HTR-8/SVneo (cell line): ENCODE measurements at regions not wholly inside any gene's neighbourhood (a gene's known extent, or its start where the extent isn't known, plus 50 kb on each side); places are given as distances from the start of the nearest gene placed in this dataset.

Experiments used
- DNase-seq: peaks from one replicate; pipeline ENCODE4 v3.0.0; 2011; ENCODE audit warnings: low spot score, mixed read lengths; ENCODE audit not compliant: insufficient read length
- FAIRE-seq: peaks from 2 replicates; lab custom pipeline; 2011; peaks lifted over from hg19 to GRCh38; lab: Jason Lieb, UNC

DNA sequence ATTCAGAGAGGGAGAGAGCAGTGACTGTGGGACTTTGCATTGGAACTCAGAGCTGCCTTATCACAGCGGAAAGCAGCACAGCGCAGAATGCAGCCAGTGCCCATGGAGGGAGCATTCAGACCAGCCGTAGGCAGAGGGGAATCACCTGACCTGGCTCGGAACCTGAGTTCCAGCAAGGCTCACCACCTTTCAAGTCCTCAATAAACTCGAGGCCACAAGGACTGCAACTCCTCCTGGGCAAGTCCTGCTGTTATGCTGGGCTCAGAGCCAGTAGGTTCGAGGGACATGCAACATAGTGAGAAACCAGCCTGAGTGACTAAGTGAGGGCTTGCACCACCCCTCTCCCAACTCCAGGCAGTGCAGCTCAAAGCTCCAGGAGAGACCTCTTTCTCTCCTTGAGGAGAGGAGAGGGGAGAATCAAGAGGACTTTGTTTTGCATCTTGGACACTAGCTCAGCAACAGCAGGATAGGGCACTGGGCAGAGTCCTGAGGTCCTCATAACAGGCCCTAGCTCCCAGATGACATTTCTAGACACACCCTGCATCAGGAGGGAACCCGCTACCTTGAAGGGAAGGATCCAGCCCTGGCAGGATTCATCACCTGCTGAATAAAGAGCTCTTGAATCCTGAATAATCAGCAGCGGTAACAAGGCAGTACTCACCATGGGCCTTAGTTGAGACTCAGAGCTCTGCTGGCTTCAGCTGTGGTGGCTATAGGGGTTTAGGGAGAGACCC, 136.8 kb upstream of the OTOS start:
- DNase-seq (no peak), FAIRE-seq (no peak)

DNA sequence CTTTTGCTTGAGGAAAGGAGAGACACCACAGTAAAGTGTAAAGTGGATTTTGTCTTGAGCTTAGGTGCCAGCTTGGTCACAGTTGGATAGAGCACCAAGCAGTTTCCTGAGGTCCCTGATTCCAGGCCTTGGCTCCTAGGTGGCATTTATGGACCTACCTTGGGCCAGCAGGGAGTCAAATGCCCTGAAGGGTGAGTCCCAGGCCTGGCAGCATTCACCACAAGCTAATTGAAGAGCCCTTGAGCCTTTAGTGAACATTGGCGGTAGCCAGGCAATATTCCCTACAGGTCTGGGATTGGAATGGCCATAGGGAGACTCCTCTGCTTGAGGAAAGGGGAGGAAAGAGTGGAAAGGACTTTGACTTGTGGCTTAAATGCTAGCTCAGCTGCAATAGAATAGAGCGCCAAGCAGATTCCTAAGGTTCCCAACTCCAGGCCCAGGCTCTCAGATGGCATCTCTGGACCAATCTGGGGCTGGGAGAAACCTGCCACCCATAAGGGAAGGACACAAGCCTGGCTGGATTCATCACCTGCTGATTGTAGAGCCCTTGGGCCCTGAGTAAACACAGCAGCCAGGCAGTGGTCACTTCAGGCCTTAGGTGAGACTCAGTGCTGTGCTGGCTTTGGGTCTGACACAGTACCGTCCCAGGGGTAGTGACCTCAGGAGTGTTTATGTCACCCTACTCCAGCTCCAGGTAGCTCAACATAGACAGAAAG, 137.5 kb upstream of the OTOS start:
- FAIRE-seq (no peak), DNase-seq (no peak)

DNA sequence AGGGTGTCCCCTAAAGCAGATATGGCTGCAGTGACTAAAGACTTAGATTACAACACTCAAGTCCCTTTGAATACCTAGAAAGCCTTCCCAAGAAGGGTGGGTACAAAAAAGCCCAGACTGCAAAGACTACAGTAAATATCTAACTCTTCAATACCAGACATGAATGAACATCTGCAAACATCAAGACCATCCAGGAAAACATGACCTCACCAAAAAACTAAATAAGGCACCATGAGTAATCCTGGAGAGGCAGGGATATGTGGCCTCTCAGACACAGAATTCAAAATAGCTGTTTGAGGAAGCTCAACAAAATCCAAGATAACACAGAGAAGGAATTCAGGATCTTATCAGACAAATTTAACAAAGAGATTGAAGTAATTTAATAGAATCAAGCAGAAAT, 138.2 kb upstream of the OTOS start:
- FAIRE-seq (no peak), DNase-seq (no peak)

DNA sequence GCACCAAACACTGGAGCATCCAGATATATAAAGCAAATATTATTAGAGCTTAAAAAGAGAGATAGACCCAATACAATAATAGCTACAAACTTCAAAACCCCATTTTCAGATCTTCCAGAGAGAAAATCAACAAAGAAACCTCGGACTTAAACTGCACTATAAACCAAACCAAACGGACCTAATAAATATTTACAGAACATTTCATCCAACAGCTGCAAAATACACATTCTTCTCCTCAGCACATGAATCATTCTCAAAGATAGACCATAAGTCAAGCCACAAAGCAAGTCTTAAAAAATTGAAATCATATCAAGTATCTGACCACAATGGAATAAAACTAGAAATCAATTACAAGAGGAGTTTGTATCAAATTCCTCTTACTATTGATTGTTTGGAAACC, 140.2 kb upstream of the OTOS start:
- no peak for FAIRE-seq
- DNase-seq: no peak

DNA sequence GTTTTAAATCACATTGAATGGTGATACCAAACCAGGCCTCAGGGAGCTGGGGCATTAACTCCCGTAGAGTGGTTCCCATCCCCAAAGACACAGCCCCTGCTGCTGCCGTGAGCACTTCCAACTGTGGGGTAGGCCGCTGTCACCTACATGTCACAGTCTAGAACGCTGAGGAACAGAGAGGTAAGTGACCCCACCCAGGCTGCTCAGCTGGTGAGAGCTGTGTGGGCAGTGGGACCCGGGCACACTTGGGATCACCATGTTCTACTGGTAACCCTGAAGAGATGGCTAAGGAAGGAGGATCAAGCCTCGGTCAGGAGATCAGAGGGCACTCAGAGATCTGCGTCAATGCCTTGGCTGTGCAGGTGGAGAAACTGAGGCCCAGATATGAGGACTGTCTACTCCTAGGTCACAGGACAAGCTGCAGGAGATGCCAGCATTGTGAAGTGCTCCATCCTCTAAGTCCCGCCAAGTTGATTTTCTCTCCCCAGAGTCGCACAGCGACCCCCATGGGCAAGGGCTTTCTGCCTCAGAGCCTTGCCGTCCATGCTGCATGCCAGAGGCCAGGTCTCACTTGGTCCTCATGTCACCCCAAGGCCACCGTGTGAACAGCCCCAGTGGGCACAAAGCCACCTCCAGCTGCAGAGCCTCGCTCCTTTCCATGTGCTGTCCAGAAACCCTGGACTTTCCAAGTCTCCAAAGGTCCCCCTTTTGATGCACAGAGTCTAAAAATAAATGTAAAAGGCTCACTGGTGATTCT, 144.2 kb upstream of the OTOS start:
- FAIRE-seq: no peak

DNA sequence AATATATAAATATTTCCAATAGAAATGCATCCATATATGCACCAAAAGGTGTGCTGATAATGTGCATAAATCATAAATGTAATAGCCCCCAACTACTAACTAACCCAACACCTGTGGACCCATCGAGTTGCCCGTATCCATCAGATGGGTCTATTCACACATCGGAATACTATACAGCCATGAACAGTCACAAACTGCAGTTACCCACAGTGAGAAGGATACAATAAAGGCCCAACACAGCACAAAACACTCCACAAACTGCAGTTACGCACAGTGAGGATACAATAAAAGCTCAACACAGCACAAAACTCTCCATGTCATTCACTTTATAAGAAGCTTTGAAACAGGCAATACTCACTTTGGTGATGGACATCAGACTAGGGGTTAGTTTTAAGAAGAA, 145.3 kb upstream of the OTOS start:
- DNase-seq (no peak), FAIRE-seq (no peak)

More for the DNA sequence above, 144.2 kb upstream of the OTOS start:
- no peak for DNase-seq

DNA sequence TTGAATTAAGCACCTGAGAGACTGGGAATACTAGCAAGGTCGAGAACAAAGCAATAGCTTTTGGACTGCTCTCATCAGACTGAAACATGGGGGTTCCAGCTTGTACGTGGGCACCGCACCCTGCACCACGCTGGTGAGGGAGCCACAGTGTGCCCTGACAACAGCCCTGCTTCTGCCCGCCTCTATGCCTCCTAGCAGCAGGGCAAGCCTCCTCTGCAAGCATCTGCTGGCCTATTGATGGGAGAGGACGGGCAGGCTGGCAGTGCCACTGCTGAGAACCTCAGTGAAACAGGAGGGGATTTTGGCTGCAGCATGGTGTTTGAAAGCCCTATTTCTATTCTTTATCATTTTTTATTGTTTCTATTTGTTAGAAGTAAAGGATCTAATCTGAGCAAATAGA, 146.1 kb upstream of the OTOS start:
- FAIRE-seq (no peak), DNase-seq (no peak)

DNA sequence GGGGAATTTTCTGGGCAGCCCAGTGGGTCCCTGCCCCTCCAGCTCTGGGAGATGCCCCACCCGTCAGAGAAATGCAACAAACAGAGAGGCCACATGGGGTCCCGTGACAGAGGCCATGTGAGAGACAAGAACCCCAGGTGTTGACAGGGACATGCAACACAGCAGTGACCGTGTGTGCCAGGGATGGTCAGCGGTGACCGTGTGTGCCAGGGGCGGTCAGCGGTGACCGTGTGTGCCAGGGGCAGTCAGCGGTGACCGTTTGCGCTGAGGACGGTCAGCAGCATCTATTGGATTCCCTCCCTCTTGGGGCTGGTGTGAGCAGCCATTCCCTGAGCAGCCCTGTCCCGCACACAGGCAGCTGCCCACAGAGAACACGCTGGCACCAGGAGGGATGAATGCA, 146.6 kb upstream of the OTOS start:
- DNase-seq (no peak), FAIRE-seq (no peak)

DNA sequence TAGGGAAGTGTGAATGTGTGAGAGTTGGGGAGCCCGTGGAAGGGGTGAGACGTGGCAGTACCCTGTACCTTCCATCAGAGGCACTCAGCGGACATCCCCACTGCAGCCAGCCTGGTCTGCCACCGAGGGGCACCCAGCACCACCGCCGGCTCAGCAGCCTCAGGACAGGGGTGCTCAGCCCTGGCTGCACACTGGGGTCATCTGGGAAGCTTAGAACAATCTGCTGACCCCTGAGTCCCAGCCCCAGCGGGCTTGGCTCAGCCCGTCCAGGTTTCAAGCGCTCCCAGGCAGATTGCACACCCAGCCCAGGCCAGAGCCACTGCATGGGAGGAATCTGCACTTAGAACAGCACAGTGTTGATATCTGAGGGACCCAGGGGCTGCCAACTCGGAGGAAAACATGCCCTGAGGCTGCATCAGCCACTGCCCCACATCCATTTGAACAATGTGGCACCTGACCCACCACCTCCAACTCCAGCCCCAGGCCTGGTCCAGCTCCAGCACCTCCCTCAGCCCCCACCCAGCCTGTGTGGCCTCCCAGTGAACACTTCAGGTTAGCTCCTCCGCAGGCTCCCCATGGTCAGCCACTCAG, 147.1 kb upstream of the OTOS start:
- DNase-seq (no peak), FAIRE-seq (no peak)

DNA sequence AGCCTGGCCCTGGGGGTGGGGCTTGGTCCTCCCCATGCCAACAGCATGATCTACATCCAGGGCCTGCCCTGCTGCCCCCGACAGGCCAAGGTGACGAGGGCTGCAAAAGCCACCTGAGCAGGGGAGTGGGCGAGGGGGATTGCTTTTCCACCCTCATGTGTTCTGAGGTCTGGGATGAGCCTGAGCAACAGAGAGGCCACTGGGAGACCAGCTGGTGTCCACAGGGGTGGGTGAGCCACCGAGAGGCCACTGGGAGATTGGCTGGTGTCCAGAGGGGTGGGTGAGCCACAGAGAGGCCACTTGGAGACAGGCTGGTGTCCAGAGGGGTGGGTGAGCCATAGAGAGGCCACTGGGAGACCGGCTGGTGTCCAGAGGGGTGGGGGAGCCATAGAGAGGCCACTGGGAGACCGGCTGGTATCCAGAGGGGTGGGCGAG, 147.4 kb upstream of the GPC1 start:
- FAIRE-seq: no peak
- no peak for DNase-seq

DNA sequence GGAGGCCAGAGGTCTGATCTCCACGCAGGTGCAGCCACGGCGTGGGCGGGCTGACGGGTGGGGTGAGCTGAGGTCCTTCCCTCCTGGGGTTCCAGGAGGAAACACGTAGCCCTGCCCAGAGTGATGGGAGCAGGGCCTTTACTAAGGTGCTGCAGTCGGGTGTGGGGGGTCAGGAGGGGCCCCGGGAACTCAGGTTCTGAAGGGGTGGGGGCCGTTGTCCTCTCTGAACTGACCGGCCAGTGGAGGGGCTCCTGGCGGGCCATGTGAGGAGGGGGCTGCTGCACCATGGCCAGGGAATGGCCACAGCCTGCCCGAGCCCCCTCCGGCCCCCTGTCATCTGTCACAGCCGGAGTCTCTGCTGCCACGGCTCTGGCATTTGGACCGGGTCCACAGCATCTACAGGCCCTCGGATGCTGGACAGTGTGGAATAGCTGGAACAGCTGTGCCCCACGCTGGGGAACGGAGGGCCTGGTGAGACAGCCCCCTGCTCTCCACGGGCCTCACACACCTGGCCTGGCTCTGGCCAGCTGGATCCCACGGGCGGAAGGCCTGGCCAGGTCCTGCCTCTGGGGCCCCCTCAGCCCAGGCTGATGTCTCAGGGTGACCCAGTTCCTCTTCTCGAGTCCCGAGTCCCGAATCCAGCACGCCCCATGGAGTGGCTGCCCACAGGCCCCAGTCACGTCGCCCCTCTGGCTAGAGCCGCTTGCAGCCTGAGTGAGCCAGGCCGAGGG, 145.6 kb upstream of the GPC1 start:
- no peak for FAIRE-seq
- DNase-seq: no peak

DNA sequence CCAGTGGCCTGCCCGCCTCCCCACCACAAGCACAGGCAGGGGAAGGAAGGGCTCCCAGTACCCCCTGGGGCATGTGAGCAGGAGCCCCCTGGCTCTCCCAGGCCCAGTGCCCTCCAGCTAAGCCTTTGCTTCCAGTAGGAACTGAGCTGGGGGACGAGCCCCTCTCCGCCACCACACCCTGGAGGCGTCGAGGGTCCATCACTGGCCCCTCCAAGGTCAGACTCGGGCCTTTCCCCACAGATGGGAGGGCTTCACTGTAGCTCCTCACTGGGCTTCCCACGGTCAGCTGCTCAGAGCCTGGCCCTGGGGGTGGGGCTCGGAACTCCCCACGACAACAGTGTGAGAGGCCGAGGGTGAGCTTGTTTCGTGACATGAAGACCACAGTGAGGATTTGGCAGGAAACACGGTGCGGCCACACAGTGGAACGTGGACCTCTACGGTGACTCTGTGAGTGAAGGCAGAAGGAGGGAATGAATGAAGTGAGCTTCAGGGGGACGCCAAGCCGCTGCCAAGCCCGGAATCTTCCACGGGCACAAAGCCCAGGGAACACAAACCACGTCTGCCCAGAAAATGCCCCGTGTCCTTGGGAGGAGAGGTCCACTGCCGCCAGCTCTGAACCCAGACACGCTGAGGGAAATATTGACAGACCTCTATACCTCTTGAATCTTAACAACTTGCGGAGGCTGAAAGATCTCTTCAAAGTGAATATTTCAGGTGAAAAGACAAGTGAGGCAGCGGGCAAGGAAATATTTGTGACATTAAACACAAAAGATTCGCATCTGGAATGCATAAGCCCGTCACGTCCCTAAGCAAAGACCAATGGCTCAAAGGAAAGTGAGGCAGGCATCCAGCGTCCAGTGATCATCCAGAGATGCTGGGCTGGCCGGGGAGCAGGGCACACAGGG, 144.8 kb upstream of the GPC1 start:
- no peak for DNase-seq
- no peak for FAIRE-seq

DNA sequence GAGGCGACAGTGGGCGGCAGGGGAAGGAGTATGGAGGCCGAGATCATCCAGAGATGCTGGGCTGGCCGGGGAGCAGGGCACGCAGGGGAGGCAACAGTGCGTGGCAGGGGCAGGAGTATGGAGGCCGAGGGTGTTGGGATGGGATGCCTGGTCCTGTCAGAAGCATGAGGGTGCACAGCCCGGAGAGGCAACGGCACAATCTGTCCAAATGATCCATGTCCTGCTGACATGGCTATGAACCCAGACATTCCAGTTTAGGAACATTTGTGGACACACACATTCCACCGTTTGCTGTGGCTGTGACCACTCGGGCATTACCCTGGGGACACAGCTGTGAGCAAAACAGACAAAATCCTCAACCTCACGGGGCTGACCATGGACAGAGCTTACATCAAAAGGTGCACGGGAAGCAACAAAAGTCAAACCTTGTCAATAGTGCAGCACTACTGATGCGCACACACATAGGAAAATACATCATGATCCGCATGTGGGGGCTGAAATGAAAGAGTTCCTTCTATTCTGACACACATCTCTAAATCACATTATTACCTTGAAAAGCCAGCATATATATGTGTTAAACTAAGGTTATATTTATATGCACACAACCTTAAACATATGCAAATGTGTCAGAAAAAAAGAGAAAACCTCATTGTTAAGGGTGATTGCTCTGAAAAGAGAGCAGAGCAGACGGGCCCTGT, 144.0 kb upstream of the GPC1 start:
- FAIRE-seq (peak; percentile 69), DNase-seq (no peak)

DNA sequence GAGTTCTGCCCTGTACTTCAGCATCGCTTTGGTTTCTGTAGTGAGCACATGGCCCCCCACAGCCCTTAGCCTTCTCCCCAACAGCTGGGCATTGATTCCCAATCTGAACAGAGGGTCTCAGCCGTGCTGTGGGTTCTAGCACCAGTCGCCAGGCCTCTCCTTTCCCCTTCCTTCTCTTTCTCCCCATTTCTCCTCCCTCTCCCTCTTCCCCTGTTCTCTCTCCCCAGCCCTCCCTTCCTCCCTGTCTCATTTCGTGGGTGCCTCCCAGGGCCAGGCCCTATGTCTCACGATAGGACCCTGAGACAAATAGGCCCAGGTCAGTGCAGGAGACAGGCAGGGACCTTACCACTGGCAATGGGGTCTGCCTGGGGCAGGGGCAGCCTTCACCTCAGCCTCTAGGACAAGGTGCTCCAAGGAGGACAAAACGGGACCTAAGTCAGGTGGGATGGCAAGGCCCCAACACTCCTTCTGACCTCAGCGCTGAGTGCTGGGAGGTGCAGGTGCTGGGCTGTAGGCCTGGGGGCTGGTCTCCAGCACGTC, 143.4 kb upstream of the GPC1 start:
- FAIRE-seq: no peak
- DNase-seq: no peak

DNA sequence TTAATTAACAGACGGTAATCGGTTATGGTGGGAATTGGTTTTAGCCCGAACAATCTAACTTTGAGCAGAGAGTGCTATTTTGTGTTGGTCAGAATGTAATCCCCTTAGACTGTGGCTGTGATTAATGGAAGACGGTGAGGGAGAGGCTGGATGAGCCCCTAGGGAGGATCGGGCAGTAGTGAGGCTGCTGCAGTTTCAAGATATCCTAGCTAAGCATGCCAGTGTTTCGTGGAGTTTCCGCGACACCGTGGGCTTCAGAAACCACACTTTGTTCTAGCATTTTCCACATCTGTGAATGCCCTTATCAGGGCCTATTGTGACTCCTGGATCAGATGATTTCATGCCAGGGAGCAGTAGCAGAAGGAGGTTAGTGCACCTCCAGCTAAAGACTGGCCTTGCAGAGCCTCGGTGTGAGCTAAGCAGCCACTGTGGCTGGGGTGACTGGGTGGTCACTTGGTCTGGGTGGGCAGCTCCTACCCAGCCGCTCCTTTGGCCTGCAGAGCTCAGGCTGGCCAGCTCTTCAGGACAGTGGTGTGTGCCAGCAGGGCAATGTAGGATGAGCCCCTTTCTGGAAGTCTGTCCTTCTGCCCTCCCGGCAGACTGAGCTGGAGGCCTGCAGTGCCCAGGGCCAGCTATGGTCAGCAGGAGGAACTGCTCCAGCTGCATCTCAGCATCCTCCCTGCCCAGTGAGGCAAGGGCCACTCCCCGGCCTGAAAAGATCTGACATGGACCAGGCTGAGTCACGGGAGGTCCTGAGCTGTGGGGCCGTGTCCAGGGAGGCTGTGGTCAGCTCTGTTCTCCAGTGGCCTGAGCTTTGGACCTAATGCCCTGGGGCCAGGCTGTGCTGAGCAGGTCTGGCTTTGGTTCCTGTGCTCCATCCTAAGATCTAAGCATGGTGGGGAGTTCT, 142.6 kb upstream of the GPC1 start:
- FAIRE-seq (no peak), DNase-seq (no peak)

DNA sequence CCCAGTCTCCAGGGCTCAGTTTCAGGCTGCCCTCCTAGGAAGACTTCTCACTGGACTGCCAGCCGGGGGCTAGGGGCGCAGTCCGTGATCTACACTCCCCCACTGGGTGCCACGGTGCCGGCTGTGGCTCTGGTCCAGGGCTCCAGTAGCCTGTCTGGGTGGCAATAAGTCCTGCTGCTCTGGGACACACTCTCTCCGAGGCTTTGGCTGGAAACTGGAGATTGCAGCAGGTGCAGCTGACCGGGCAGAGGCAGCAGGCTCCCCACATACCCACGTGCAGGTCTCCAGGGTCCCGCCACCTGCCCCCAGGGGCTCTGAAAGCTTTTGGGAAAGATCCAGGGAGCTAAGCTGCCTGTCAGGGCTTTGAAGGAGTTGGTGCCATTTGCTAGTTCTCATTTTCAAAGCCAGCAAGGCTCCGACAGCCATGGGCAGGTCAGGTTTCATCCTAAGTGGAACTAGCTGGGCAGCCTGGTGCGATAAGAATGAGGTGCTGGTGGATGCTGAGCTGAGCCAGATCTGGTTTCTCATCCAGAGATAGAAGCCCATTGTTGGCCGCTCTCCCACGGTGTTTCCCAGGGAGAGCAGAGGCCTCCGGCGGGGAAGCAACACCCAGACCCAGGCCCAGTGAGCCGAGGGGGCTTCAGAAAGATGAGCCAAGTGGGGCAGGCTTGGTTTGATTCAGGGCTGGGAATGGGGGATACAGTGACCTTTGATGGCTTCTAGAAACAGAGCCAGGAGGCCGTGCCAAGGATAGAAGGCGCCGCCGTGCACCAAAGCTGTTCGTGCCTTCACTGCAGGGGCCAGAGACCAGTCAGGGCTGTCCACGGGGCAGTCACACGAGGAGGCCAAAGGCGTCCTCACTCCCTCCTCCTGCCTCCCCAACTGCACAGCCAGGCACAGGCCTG, 141.7 kb upstream of the GPC1 start:
- FAIRE-seq (no peak), DNase-seq (no peak)
